Stimulated activated CD8-positive, alpha-beta memory T cell treated with anti-CD3 and anti-CD28 coated beads, Interleukin-7, amount 100 ng/mL, for 24 hours (primary cell): ENCODE measurements at regions not wholly inside any gene's neighbourhood (a gene's known extent, or its start where the extent isn't known, plus 50 kb on each side); places are given as distances from the start of the nearest gene placed in this dataset.
"Not testable (repeated sequence)": the region's sequence is repeated elsewhere in the genome, so short reads cannot be mapped to it uniquely, and the experiment has no call there.

ENCODE experiments used
- DNase-seq: peaks from one replicate; pipeline ENCODE4 v3.0.0-alpha.2; 2020; ENCODE audit warnings: low read depth

DNA sequence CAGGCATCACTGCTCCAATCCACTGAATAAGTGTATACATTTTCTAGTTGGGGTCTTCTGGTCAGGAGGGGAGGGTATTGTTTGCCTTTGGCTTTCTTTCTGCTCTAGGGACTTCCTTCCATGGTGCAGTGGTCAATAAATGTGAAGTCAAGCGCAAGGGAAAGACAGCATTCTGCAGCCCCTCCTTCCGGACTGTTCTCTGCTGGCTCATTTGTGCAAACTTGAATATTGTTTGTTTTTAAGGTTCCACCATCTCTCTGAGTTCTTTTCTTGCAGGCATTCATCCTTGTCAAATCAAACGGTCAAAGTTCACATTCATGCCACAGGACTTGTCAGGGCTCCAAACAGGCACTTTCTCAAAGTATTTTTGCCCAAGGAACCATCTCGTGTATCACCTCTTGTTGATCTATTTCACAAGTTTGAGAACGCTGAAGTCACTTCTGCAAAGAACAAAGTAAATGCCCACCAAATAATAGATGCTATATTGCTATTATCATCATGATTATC lies 205.6 kb upstream of the KAZN start:
- DNase-seq = no peak

GRCh38 chr1:14396100-14396499 lies 202.4 kb upstream of the KAZN start:
- no peak for DNase-seq

DNA sequence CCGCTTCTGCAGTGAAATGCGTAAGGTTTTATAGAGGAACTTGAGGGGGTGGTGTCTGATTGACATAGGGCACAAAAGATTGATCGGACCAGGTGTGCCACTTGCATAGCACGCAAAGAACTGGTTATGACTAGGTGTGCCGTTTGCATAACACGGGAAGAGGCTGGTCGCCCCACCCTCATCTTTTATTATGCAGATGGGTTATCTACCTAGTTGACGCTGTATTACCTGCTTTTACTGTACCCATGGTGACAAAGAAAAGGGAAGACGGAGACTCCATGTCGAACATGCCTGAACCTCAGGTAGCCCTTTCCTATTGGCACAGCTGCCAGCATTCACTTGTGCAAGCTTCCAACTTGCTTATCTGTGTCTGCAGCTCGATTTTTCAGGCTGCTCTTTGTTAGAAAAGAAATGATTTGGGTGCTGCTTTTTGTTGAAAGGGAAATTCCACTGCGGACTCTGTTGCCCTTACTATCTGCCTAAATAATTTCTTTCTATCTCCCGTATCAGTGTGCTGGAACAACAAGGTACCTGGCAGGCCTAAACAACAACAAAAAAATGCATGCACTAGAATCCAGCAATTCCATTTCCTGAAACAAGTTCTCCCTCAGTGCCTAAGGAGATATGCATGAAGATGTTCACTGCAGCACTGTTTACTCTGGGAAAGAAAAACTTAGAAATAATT lies 194.4 kb upstream of the KAZN start:
- DNase-seq = no peak

DNA sequence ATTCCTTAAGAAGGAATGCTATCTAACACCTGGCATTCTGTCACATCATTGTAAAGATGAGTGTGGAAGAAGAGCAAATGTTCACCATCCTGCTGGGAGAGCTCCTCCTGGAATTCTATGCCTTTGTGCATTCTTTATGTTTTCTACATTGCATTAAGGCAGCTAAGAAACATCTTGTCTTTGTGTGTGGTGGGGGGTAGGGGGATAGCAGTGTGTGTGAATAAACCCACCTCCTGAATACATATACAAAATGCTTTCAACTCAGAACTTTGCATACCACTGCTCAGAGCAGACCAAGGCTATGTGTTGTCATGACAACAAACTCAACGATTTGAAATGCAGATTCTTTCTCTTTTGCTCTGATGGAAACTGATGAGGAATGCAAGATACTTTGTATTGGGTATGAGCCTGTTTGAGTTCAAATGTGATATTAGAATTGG lies 193.6 kb upstream of the KAZN start:
- DNase-seq = no peak

GRCh38 chr1:14412235-14412634 lies 186.2 kb upstream of the KAZN start:
- no peak for DNase-seq

- DNase-seq = no peak
Observed at GRCh38 chr1:14413819-14414490, 184.5 kb upstream of the KAZN start.

DNA sequence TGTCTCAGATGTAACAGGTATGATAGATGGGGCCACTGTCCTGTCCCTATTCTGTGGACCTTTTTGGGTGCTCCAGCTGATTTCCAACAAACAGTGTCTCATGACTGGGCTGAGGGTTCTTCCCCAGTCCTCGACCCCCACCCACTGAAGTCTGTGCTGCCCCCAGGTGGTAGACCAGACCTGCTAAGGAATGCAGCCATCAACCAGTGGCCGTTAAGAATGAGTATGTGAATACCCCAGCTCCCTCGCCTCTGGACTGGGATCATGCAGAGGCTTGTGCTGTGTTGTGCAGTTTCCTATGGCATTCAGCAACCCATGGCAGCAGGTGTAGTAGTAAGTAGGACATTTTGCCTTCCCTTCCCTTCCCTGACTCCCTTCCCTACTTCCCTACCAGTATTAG lies 183.1 kb upstream of the KAZN start:
- no peak for DNase-seq

DNA sequence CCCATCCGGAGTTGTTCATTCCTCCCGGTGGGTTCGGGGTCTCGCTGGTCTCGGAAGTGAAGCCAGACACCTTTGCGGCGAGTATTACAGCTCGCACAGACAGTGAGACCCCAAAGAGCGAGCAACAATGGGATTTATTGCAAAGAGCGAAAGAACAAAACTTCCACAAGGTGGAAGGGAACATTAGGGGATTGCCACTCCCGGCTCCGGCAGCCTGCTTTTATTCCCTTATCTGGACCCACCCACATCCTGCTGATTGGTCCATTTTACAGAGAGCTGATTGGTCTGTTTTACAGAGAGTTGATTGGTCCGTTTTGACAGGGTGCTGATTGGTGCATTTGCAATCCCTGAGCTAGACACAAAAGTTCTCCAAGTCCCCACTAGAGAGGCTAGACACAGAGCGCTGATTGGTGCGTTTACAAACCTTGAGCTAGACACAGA lies 178.7 kb upstream of the KAZN start:
- DNase-seq = not testable (repeated sequence)

GRCh38 chr1:14420686-14421085 lies 177.8 kb upstream of the KAZN start:
- DNase-seq = no peak

DNA sequence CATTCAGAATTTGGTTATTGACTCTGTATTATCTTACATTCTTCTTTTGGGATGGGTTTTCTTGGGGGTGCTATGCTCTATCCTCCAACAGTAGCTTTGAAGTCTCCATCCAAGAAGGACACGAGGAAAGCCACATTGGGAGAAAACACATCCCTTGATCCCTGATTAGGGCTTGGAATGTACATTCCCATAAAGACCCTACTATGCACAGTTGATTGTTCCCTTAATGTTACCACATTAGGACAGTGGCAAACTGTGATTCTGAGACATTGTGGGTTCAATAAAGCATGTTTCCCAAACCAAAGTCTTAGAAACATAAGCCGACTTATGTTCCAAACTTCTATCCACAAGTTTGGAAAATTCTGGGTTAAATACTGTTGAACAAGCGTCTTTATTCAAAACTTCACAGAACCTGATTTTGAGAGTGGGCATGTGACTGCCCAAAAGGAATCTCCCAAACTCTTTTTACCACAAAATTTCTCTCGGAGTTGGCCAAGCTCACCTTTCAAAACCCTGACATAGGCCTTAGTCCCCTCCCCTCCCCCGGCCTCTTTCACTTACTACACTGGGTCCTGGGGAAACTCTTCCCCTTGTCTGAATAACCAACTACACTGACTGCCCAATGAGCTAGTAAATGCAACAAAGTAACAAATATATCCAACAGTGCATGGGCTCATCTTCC lies 177.0 kb upstream of the KAZN start:
- DNase-seq = no peak

DNA sequence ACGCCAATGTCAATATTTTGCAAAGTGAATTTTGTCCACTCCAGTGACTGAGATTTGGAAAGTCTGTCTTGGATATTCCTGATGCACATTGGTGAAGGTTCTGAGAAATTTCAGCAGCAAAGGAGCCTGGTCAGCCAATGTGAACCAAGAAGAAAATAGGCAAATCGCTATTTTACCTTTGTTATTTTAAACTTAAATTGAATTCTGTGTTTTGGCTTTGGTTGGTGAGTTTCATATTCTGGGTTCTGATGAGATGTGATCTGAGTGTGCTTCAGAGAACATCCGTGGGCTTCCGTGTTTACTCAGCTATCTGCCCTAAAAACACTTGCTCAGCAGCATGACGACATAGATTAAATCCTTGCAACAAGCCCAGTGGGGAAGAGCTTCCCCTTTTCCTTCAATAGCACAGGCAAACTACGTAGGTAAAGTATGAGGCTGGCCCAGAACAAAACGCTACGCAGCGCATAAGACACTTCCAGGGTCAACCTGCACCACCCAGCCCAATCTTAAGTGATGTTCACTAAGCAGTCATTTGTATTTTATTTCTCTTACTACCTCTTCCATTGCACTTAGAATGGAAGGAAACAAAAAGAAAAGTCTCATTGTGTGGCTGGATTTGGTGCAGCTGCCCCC lies 176.4 kb upstream of the KAZN start:
- DNase-seq = no peak

GRCh38 chr1:14424325-14425002 lies 174.0 kb upstream of the KAZN start:
- no peak for DNase-seq

GRCh38 chr1:14426854-14427253 lies 171.6 kb upstream of the KAZN start:
- no peak for DNase-seq

GRCh38 chr1:14429577-14429976 lies 168.9 kb upstream of the KAZN start:
- DNase-seq = no peak

DNA sequence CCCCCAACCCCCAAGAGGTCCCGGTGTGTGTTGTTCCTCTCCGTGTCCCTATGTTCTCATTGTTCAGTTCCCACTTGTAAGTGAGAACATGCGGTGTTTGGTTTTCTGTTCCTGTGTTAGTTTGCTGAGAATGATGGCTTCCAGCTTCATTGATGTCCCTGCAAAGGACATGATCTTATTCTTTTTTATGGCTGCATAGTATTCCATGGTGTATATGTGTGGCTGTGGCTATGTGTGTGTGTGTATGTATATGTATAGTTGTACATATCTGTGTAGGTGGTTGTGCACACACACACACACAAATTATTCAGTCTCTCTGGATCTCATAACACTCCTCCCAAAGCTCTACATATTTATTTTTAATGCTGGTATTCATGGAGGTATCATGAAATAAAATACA lies 165.8 kb upstream of the KAZN start:
- DNase-seq = not testable (repeated sequence)

- no peak for DNase-seq
Observed at GRCh38 chr1:14435368-14436023, 163.0 kb upstream of the KAZN start.

- DNase-seq = no peak
Observed at GRCh38 chr1:14437417-14437918, 161.0 kb upstream of the KAZN start.

- DNase-seq = no peak
Observed at GRCh38 chr1:14438127-14438769, 160.2 kb upstream of the KAZN start.

DNA sequence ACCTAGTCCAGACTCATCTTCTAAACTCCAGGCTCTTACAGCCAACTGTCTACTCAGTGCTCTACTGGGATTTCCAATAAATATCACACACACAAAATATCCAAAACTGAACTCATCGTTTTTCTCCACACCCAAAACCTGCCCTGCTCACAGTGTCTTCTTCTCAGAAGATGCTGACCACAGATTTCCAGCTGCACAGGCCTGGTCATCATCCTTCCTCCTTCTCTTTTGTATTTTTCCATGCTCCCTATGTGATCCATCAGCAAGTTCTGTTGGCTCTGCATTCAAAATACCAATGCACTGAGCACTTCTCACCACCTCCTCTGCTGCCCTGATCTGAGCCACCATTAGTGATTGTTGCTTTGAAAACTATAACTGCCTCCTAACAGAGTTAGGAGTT lies 159.5 kb upstream of the KAZN start:
- no peak for DNase-seq

DNA sequence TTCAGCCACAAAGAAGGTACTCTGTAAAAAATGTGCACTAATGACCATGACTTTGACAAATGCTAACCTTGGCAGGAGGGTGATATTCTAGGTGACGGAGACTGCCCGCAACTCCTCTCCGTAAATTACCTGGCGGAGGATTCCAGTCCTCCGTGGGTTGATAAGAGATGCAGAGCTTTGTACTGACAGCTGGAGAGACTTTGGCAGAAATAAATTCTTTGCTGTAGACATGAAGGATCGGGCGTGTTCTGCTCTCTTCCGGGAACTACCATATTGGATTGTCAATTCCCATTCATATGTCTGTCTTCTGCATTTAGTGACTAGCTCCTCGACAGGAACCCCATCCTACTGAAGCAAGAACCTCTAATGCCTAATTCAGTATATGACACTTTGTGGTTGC lies 158.3 kb upstream of the KAZN start:
- DNase-seq = no peak

DNA sequence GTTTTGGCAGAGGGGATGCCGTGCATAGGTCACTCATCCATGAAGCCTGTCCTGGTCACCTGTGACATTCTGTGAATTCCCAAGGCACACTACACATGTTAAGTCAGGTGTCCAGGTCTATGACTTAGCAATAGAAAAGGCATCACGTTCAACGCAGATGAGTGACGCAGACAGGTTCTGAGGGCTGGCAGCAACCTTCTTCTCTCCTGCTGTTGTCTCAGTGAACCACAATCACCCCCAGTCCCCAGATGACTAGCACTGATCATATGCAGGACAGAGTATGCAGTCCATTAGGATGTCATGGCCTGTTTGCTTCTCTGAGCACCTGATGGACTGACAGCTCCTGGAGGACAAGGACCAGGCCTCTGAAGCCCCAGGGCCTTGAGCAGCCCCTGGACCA lies 157.8 kb upstream of the KAZN start:
- DNase-seq = no peak
